ENCODE measurements at regions not wholly inside any gene's neighbourhood (a gene's known extent, or its start where the extent isn't known, plus 50 kb on each side); places are given as distances from the start of the nearest gene placed in this dataset.
"Not testable (repeated sequence)": the region's sequence is repeated elsewhere in the genome, so short reads cannot be mapped to it uniquely, and the experiment has no call there.

DNA sequence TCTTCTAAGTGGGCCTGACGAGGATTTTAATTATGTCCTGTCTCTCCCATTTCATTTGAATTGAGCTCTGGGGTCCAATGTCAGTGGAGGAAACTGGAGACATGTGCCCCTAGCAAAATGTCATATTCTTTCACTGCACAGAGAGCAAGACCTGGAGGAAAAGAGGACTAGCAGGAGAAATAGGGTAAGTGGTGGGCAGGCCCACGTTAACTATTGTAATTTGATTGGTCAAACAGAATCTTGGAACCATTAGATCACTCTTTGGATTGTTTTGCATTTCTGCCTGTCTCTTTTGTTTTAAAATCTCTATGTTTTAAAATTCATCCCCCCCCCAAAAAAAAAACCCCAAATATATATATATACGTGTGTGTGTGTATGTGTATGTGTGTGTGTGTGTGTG lies 113.9 kb upstream of the PELI2 start:
- DNase-seq (no peak), ATAC-seq (ENCODE audit: insufficient read depth, low FRiP score) (no peak)
- WGBS, 2 donors: 69 to 87% methylated on average over 3 of the region's 3 CpGs
- H3K9ac ChIP-seq (ENCODE audit: insufficient read depth in 1 of 2, low read length in 2 of 2): no peak overlapping the region
- no peak overlapping the region for H3K27ac ChIP-seq (ENCODE audit: low read depth in 1 of 2, low read length in 1 of 2)
- TF ChIP-seq, protein P1, sequence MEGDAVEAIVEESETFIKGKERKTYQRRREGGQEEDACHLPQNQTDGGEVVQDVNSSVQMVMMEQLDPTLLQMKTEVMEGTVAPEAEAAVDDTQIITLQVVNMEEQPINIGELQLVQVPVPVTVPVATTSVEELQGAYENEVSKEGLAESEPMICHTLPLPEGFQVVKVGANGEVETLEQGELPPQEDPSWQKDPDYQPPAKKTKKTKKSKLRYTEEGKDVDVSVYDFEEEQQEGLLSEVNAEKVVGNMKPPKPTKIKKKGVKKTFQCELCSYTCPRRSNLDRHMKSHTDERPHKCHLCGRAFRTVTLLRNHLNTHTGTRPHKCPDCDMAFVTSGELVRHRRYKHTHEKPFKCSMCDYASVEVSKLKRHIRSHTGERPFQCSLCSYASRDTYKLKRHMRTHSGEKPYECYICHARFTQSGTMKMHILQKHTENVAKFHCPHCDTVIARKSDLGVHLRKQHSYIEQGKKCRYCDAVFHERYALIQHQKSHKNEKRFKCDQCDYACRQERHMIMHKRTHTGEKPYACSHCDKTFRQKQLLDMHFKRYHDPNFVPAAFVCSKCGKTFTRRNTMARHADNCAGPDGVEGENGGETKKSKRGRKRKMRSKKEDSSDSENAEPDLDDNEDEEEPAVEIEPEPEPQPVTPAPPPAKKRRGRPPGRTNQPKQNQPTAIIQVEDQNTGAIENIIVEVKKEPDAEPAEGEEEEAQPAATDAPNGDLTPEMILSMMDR (IDR thresholded peaks at IDR 0.05; ENCODE audit: control extremely low read depth, extremely low read depth): no peak
- H3K9me3 ChIP-seq (ENCODE audit: control insufficient read depth in 4 of 4, insufficient read depth in 3 of 4, low read length in 3 of 4): peaks cover 0 to 4% (median 2%) of the 10 kb centered on the region in 4 donors
- no peaks in the 10 kb centered on the region for H3K27me3 ChIP-seq (ENCODE audit: control insufficient read depth in 3 of 3, insufficient read depth in 3 of 3, low read length in 2 of 3)
- H3K4me1 ChIP-seq (ENCODE audit: control insufficient read depth in 5 of 5, insufficient read depth in 5 of 5, low read length in 5 of 5): peaks cover 0 to 10% (median 2%) of the 10 kb centered on the region in 5 donors
- no peaks in the 10 kb centered on the region for H3K36me3 ChIP-seq (ENCODE audit: control insufficient read depth in 4 of 4, insufficient read depth in 4 of 4, low read length in 4 of 4)
- H3K4me3 ChIP-seq: no peak overlapping the region

- Histone ChIP-seq H3K4me1 (ENCODE audit: control insufficient read depth in 5 of 5, insufficient read depth in 5 of 5, low read length in 5 of 5) (peaks cover 0 to 10% (median 2%) of the 10 kb centered on the region in 5 donors), H3K9ac (ENCODE audit: insufficient read depth in 1 of 2, low read length in 2 of 2) (peak overlapping the region; percentile 2 to 59), H3K27me3 (ENCODE audit: control insufficient read depth in 3 of 3, insufficient read depth in 3 of 3, low read length in 2 of 3) (no peaks in the 10 kb centered on the region), H3K27ac (ENCODE audit: low read depth in 1 of 2, low read length in 1 of 2) (peak overlapping the region in 1 of 2 donors; percentile 77), H3K36me3 (ENCODE audit: control insufficient read depth in 4 of 4, insufficient read depth in 4 of 4, low read length in 4 of 4) (no peaks in the 10 kb centered on the region), H3K9me3 (ENCODE audit: control insufficient read depth in 4 of 4, insufficient read depth in 3 of 4, low read length in 3 of 4) (peaks cover 0 to 4% (median 2%) of the 10 kb centered on the region in 4 donors), H3K4me3 (no peak overlapping the region)
- DNase-seq (peak; percentile 32 to 60 (median 52)), ATAC-seq (ENCODE audit: insufficient read depth, low FRiP score) (peak; percentile 54)
- 19 to 28% methylated on average over 14 of the region's 14 CpGs for WGBS, 2 donors
- TF ChIP-seq, protein P1 (IDR thresholded peaks at IDR 0.05; ENCODE audit: control extremely low read depth, extremely low read depth): no peak
Observed at GRCh38 chr14:56004786-56005185, 113.4 kb upstream of the PELI2 start.

- Histone ChIP-seq H3K27me3 (ENCODE audit: control insufficient read depth in 3 of 3, insufficient read depth in 3 of 3, low read length in 2 of 3) (no peaks in the 10 kb centered on the region), H3K36me3 (ENCODE audit: control insufficient read depth in 4 of 4, insufficient read depth in 4 of 4, low read length in 4 of 4) (no peaks in the 10 kb centered on the region), H3K4me3 (no peak overlapping the region), H3K27ac (ENCODE audit: low read depth in 1 of 2, low read length in 1 of 2) (peak overlapping the region in 1 of 2 donors; percentile 77), H3K9me3 (ENCODE audit: control insufficient read depth in 4 of 4, insufficient read depth in 3 of 4, low read length in 3 of 4) (peaks cover 0 to 4% (median 2%) of the 10 kb centered on the region in 4 donors), H3K4me1 (ENCODE audit: control insufficient read depth in 5 of 5, insufficient read depth in 5 of 5, low read length in 5 of 5) (peaks cover 0 to 10% (median 2%) of the 10 kb centered on the region in 5 donors), H3K9ac (ENCODE audit: insufficient read depth in 1 of 2, low read length in 2 of 2) (peak overlapping the region; percentile 2 to 59)
- TF ChIP-seq, protein P1 (IDR thresholded peaks at IDR 0.05; ENCODE audit: control extremely low read depth, extremely low read depth): no peak
- peak; percentile 39 to 72 (median 57) for DNase-seq
- WGBS, 2 donors: 64 to 79% methylated on average over 11 of the region's 11 CpGs
- ATAC-seq (ENCODE audit: insufficient read depth, low FRiP score): peak; percentile 67
Observed at GRCh38 chr14:56005191-56006053, 112.8 kb upstream of the PELI2 start.

GRCh38 chr14:56007491-56007890 lies 110.7 kb upstream of the PELI2 start:
- not testable (repeated sequence) for H3K36me3 ChIP-seq (ENCODE audit: control insufficient read depth in 4 of 4, insufficient read depth in 4 of 4, low read length in 4 of 4); H3K4me3 ChIP-seq; H3K9me3 ChIP-seq (ENCODE audit: control insufficient read depth in 4 of 4, insufficient read depth in 3 of 4, low read length in 3 of 4); H3K4me1 ChIP-seq (ENCODE audit: control insufficient read depth in 5 of 5, insufficient read depth in 5 of 5, low read length in 5 of 5); DNase-seq; H3K27ac ChIP-seq (ENCODE audit: low read depth in 1 of 2, low read length in 1 of 2); H3K9ac ChIP-seq (ENCODE audit: insufficient read depth in 1 of 2, low read length in 2 of 2); ATAC-seq (ENCODE audit: insufficient read depth, low FRiP score); H3K27me3 ChIP-seq (ENCODE audit: control insufficient read depth in 3 of 3, insufficient read depth in 3 of 3, low read length in 2 of 3)
- 77 to 87% methylated on average over 5 of the region's 5 CpGs for WGBS, 2 donors

All from lung (tissue), 11 donors.